GM18907 (cell line): ENCODE measurements at regions not wholly inside any gene's neighbourhood (a gene's known extent, or its start where the extent isn't known, plus 50 kb on each side); places are given as distances from the start of the nearest gene placed in this dataset.

Experiments
- ATAC-seq: cut with Tn5 transposase; IDR thresholded peaks from one replicate; pipeline ENCODE4 v1.9.1; 2021; ENCODE audit warnings: mild to moderate bottlenecking, moderate library complexity; ENCODE audit not compliant: unreplicated experiment

- no peak for ATAC-seq
Observed at GRCh38 chr13:79749566-79749965, 268.6 kb downstream of the NDFIP2 start.

- no peak for ATAC-seq
Observed at GRCh38 chr13:79745081-79745480, 264.1 kb downstream of the NDFIP2 start.

- ATAC-seq: no peak
Observed at GRCh38 chr13:79742923-79743322, 262.0 kb downstream of the NDFIP2 start.

- ATAC-seq: no peak
Observed at GRCh38 chr13:79740991-79741390, 260.0 kb downstream of the NDFIP2 start.

GRCh38 chr13:79736356-79736755, 255.4 kb downstream of the NDFIP2 start:
- no peak for ATAC-seq

- no peak for ATAC-seq
Observed at GRCh38 chr13:79735228-79735627, 254.3 kb downstream of the NDFIP2 start.

GRCh38 chr13:79727086-79727485, 246.1 kb downstream of the NDFIP2 start:
- no peak for ATAC-seq

- no peak for ATAC-seq
Observed at GRCh38 chr13:79725841-79726240, 244.9 kb downstream of the NDFIP2 start.

- ATAC-seq: no peak
Observed at GRCh38 chr13:79724348-79725103, 243.6 kb downstream of the NDFIP2 start.

- no peak for ATAC-seq
Observed at GRCh38 chr13:79723519-79724024, 242.6 kb downstream of the NDFIP2 start.

- no peak for ATAC-seq
Observed at GRCh38 chr13:79722885-79723445, 242.0 kb downstream of the NDFIP2 start.

GRCh38 chr13:79716191-79716590, 235.2 kb downstream of the NDFIP2 start:
- no peak for ATAC-seq

- no peak for ATAC-seq
Observed at GRCh38 chr13:79711631-79712030, 230.7 kb downstream of the NDFIP2 start.

GRCh38 chr13:79710376-79710775, 229.4 kb downstream of the NDFIP2 start:
- no peak for ATAC-seq

GRCh38 chr13:79709471-79709870, 228.5 kb downstream of the NDFIP2 start:
- ATAC-seq: no peak

- ATAC-seq: no peak
Observed at GRCh38 chr13:79703772-79704171, 222.8 kb downstream of the NDFIP2 start.

- no peak for ATAC-seq
Observed at GRCh38 chr13:79695754-79696153, 214.8 kb downstream of the NDFIP2 start.

GRCh38 chr13:79692846-79693245, 211.9 kb downstream of the NDFIP2 start:
- no peak for ATAC-seq

- ATAC-seq: no peak
Observed at GRCh38 chr13:79691826-79692225, 210.9 kb downstream of the NDFIP2 start.

- ATAC-seq: no peak
Observed at GRCh38 chr13:79688741-79689140, 207.8 kb downstream of the NDFIP2 start.

GRCh38 chr13:79686441-79686840, 205.5 kb downstream of the NDFIP2 start:
- ATAC-seq: no peak

GRCh38 chr13:79684371-79684770, 203.4 kb downstream of the NDFIP2 start:
- ATAC-seq: no peak
